Ovary (tissue), 7 donors: ENCODE measurements at regions not wholly inside any gene's neighbourhood (a gene's known extent, or its start where the extent isn't known, plus 50 kb on each side); places are given as distances from the start of the nearest gene placed in this dataset.

ENCODE experiments used
- DNase-seq, 5 donors: peaks; one replicate each; pipeline ENCODE4 v3.0.0-alpha.2; 2019 to 2020
- H3K27ac ChIP-seq, 2 donors: fragments of 200-600 bp; one replicate each; pipeline versions ENCODE4 v1.5.1 to v1.8.0; 2019 to 2022
- H3K27me3 ChIP-seq: fragments of 200-600 bp; one replicate; pipeline ENCODE4 v1.8.0; 2022
- H3K36me3 ChIP-seq: fragments of 200-600 bp; sonication (generic); one replicate; pipeline ENCODE4 v1.5.1; 2019
- H3K4me1 ChIP-seq: one replicate; pipeline ENCODE4 v1.8.1; 2013; ENCODE audit warnings: mild to moderate bottlenecking, moderate library complexity; ENCODE audit not compliant: insufficient read depth
- H3K4me3 ChIP-seq: fragments of 200-600 bp; sonication (generic); one replicate; pipeline ENCODE4 v1.5.1; 2017
- H3K9me3 ChIP-seq, 2 donors: fragments of 200-600 bp in 1 of 2; sonication (generic) in 1 of 2; one replicate each; pipeline versions ENCODE4 v1.5.1 to v1.8.1; 2013 to 2019; ENCODE audit warnings: mild to moderate bottlenecking in 1 of 2, moderate library complexity in 1 of 2
- CTCF ChIP-seq, 3 donors: fragments of 450-650 bp in 2 of 3; fragments of 200-600 bp in 1 of 3; IDR thresholded peaks; one replicate each; pipeline versions ENCODE4 v1.5.1 to v1.8.0; 2016 to 2022; ENCODE audit warnings: antibody characterized with exemption in 3 of 3, mild to moderate bottlenecking in 1 of 3
- EP300 ChIP-seq: sonication (generic); formaldehyde crosslinking; IDR thresholded peaks from one replicate; pipeline ENCODE4 v1.6.1; 2017; ENCODE audit warnings: antibody characterized with exemption
- POLR2A ChIP-seq: fragments of 450-650 bp; IDR thresholded peaks from one replicate; pipeline ENCODE4 v1.6.1; 2017; ENCODE audit warnings: antibody characterized with exemption, mild to moderate bottlenecking, moderate library complexity
- WGBS, 3 donors: extraction: QIAGEN DNeasy Blood & Tissue Kit in 1 of 3; methylation state at CpG; one replicate each; pipeline versions ENCODE4 v1.1.5 to v1.1.7; 2013 to 2017; 5-methylcytosine and 5-hydroxymethylcytosine counted together
- intact Hi-C, 4 donors: fragments of 100-400 bp; cut with DNase I; formaldehyde crosslinking; loops; one replicate each; pipeline versions ENCODE4 v1.11.0 to v1.15.1; 2022 to 2023
- donor health status: DM: no; HTN: no; CAD: no; lungs with moderate emphysema.
- donor health status: DM: no; HTN: no; CAD: no.
- donor health status: Bipolar disorder and iron deficiency.
- donor health status: DM: no; HTN: no; CAD: no.
- donor health status: DM: yes; HTN: yes; CAD: no.

GRCh38 chr1:10940838-10941237 lies 71.6 kb upstream of the TARDBP start:
- Histone ChIP-seq H3K27ac (no peak overlapping the region), H3K4me1 (peaks cover 3% of the 10 kb centered on the region), H3K36me3 (no peaks in the 10 kb centered on the region), H3K4me3 (no peak overlapping the region), H3K9me3 (no peaks in the 10 kb centered on the region), H3K27me3 (no peaks in the 10 kb centered on the region)
- WGBS, 3 donors, result 77 to 85% (median 82%) methylated on average over 7 of the region's 7 CpGs
- TF ChIP-seq CTCF (IDR thresholded peaks at IDR 0.05) (no peak), POLR2A (no peak), EP300 (no peak)
- no peak for DNase-seq
- intact Hi-C loops, result loop anchor here in 1 of 4 donors (5.0 kb wide), 1 partner anchor 434 kb away; no protein-coding TSS in a partner anchor

DNA sequence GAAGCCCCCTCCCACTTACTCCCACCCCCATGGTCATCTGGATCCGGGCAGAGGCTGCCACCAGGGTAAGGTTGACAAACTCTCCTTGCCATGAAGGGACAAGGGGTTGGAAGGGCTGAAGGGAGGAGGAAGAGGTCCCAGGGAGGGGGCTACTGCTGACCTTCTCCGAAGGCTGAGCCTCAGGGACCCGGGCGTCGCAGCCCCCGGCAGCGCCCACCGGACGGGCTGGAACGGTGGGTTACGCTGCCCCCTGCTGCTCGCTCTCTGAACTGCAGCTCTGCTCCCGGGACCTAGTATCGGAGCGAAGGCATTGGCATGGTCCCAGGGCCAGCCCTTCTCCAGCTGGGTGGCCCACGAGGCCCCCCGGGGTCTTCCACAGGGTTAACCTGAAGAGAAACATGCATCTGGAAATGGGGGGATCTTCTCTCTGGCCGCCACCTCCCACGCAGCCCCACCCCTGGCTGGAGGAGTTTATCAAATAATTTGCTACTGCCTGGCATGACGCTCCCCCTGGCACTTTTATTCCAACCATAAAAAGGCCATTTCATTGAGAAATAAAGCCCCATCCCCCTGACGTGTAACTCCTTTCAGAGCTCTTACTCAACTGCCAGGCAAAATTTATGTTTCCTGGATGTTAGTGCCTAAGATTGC lies 70.4 kb upstream of the TARDBP start:
- 2 to 3% (median 2%) methylated on average over 21 of the region's 21 CpGs for WGBS, 3 donors
- Histone ChIP-seq H3K4me1 (peaks cover 3% of the 10 kb centered on the region), H3K9me3 (no peaks in the 10 kb centered on the region), H3K4me3 (no peak overlapping the region), H3K27ac (no peak overlapping the region), H3K27me3 (no peaks in the 10 kb centered on the region), H3K36me3 (no peaks in the 10 kb centered on the region)
- peak; percentile 41 to 57 (median 46) for TF ChIP-seq CTCF (IDR thresholded peaks at IDR 0.05)
- no peak for TF ChIP-seq EP300
- DNase-seq, result peak; percentile 25 to 78 (median 51)
- intact Hi-C loops, result loop anchor here in 1 of 4 donors (5.0 kb wide), 1 partner anchor 435 kb away; no protein-coding TSS in a partner anchor

- H3K27ac ChIP-seq, result no peak overlapping the region
- no peaks in the 10 kb centered on the region for H3K9me3 ChIP-seq
- no peaks in the 10 kb centered on the region for H3K27me3 ChIP-seq
- no peak for TF ChIP-seq CTCF (IDR thresholded peaks at IDR 0.05)
- intact Hi-C loops, result loop anchor here in 1 of 4 donors (5.0 kb wide), 1 partner anchor 435 kb away; no protein-coding TSS in a partner anchor
- no peak overlapping the region for H3K4me3 ChIP-seq
- peaks cover 3% of the 10 kb centered on the region for H3K4me1 ChIP-seq
- H3K36me3 ChIP-seq, result no peaks in the 10 kb centered on the region
- 74 to 80% (median 76%) methylated on average over 6 of the region's 6 CpGs for WGBS, 3 donors
- no peak for DNase-seq
Observed at GRCh38 chr1:10942542-10942912, 69.9 kb upstream of the TARDBP start.

DNA sequence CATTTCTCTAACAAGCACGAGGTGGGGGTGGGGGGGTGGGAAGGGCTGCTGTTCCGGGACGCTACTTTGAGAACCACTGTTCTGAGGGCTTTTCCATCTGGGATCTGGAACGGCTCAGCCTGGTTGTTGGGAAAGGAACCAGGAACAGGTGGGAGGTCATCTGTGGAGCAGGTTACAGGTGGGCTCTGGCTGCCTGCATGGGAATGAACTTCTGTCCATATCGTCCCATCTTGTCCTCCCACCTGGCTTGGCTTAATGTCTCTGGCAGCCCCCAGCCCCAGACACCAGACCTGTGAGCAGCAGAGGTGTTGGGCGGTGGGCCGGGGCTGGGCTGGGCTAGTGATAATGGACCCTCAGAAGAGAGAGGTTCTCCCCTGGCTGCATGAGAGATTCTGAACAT lies 69.4 kb upstream of the TARDBP start:
- no peak overlapping the region for H3K4me3 ChIP-seq
- intact Hi-C loops, result loop anchor here in 1 of 4 donors (5.0 kb wide), 1 partner anchor 436 kb away; no protein-coding TSS in a partner anchor
- H3K4me1 ChIP-seq, result peaks cover 3% of the 10 kb centered on the region
- DNase-seq, result no peak
- H3K27ac ChIP-seq, result no peak overlapping the region
- WGBS, 3 donors, result 59 to 68% (median 65%) methylated on average over 7 of the region's 7 CpGs
- no peaks in the 10 kb centered on the region for H3K9me3 ChIP-seq
- TF ChIP-seq POLR2A (no peak), CTCF (IDR thresholded peaks at IDR 0.05) (no peak), EP300 (no peak)
- H3K27me3 ChIP-seq, result no peaks in the 10 kb centered on the region
- no peaks in the 10 kb centered on the region for H3K36me3 ChIP-seq
